Stomach smooth muscle (tissue), 2 donors: ENCODE measurements at regions not wholly inside any gene's neighbourhood (a gene's known extent, or its start where the extent isn't known, plus 50 kb on each side); places are given as distances from the start of the nearest gene placed in this dataset.

Experiments used
- H3K27ac ChIP-seq: one replicate; pipeline ENCODE4 v1.7.0; 2013; ENCODE audit warnings: mild to moderate bottlenecking, low read length, inconsistent platforms
- H3K27me3 ChIP-seq, 2 donors: one replicate each; pipeline ENCODE4 v1.7.0; 2013; ENCODE audit warnings: low read length in 2 of 2; ENCODE audit not compliant: insufficient read depth in 2 of 2, control insufficient read depth in 1 of 2
- H3K36me3 ChIP-seq, 2 donors: one replicate each; pipeline ENCODE4 v1.7.0; 2013; ENCODE audit warnings: low read length in 2 of 2; ENCODE audit not compliant: control insufficient read depth in 2 of 2, insufficient read depth in 2 of 2
- H3K4me1 ChIP-seq: one replicate; pipeline ENCODE4 v1.7.0; 2013; ENCODE audit warnings: low read length; ENCODE audit not compliant: control insufficient read depth, insufficient read depth
- H3K4me3 ChIP-seq, 2 donors: one replicate each; pipeline ENCODE4 v1.7.0; 2013; ENCODE audit warnings: low read length in 2 of 2
- H3K9ac ChIP-seq, 2 donors: one replicate each; pipeline ENCODE4 v1.7.0; 2013; ENCODE audit warnings: low read length in 2 of 2, mild to moderate bottlenecking in 1 of 2
- H3K9me3 ChIP-seq, 2 donors: one replicate each; pipeline ENCODE4 v1.7.0; 2013; ENCODE audit warnings: low read length in 2 of 2; ENCODE audit not compliant: control insufficient read depth in 2 of 2
- donor health status: healthy.
- donor health status: Pancreatic carcinoma.

GRCh38 chr2:239811111-239811781 is 213.9 kb downstream of the NDUFA10 start:
- Histone ChIP-seq H3K27me3 (no peaks in the 10 kb centered on the region), H3K9ac (peak overlapping the region in 1 of 2 donors; percentile 13), H3K36me3 (no peaks in the 10 kb centered on the region), H3K27ac (peak overlapping the region; percentile 60), H3K9me3 (no peaks in the 10 kb centered on the region), H3K4me1 (peaks cover 48% of the 10 kb centered on the region), H3K4me3 (no peak overlapping the region)

GRCh38 chr2:239809391-239809790 is 215.8 kb downstream of the NDUFA10 start:
- Histone ChIP-seq H3K27me3 (no peaks in the 10 kb centered on the region), H3K27ac (no peak overlapping the region), H3K36me3 (no peaks in the 10 kb centered on the region), H3K4me1 (peaks cover 36% of the 10 kb centered on the region), H3K9me3 (no peaks in the 10 kb centered on the region), H3K4me3 (no peak overlapping the region), H3K9ac (no peak overlapping the region)

- no peaks in the 10 kb centered on the region for H3K36me3 ChIP-seq
- peaks cover 18% of the 10 kb centered on the region for H3K4me1 ChIP-seq
- no peak overlapping the region for H3K9ac ChIP-seq
- H3K9me3 ChIP-seq = no peaks in the 10 kb centered on the region
- H3K4me3 ChIP-seq = no peak overlapping the region
- no peak overlapping the region for H3K27ac ChIP-seq
- H3K27me3 ChIP-seq = no peaks in the 10 kb centered on the region
Measured at GRCh38 chr2:239807568-239807967, 217.6 kb downstream of the NDUFA10 start.

GRCh38 chr2:239806758-239807434 is 218.2 kb downstream of the NDUFA10 start:
- Histone ChIP-seq H3K27ac (no peak overlapping the region), H3K4me1 (peaks cover 13% of the 10 kb centered on the region), H3K9me3 (no peaks in the 10 kb centered on the region), H3K36me3 (no peaks in the 10 kb centered on the region), H3K27me3 (no peaks in the 10 kb centered on the region), H3K4me3 (no peak overlapping the region), H3K9ac (no peak overlapping the region)

- H3K27me3 ChIP-seq = no peaks in the 10 kb centered on the region
Measured at GRCh38 chr2:239806276-239806675, 218.9 kb downstream of the NDUFA10 start.

GRCh38 chr2:239805414-239805813 is 219.7 kb downstream of the NDUFA10 start:
- no peaks in the 10 kb centered on the region for H3K4me1 ChIP-seq
- no peaks in the 10 kb centered on the region for H3K9me3 ChIP-seq
- no peak overlapping the region for H3K27ac ChIP-seq
- H3K36me3 ChIP-seq = no peaks in the 10 kb centered on the region
- H3K9ac ChIP-seq = no peak overlapping the region
- no peak overlapping the region for H3K4me3 ChIP-seq
- no peaks in the 10 kb centered on the region for H3K27me3 ChIP-seq

More at GRCh38 chr2:239806276-239806675, 218.9 kb downstream of the NDUFA10 start:
- H3K4me3 ChIP-seq = no peak overlapping the region
- H3K36me3 ChIP-seq = no peaks in the 10 kb centered on the region
- peaks cover 6% of the 10 kb centered on the region for H3K4me1 ChIP-seq
- no peak overlapping the region for H3K27ac ChIP-seq
- no peaks in the 10 kb centered on the region for H3K9me3 ChIP-seq
- H3K9ac ChIP-seq = no peak overlapping the region

GRCh38 chr2:239805043-239805329 is 220.2 kb downstream of the NDUFA10 start:
- Histone ChIP-seq H3K27me3 (no peaks in the 10 kb centered on the region), H3K4me3 (no peak overlapping the region), H3K9me3 (no peaks in the 10 kb centered on the region), H3K4me1 (no peaks in the 10 kb centered on the region), H3K27ac (no peak overlapping the region), H3K9ac (no peak overlapping the region), H3K36me3 (no peaks in the 10 kb centered on the region)

GRCh38 chr2:239804161-239805042 is 220.7 kb downstream of the NDUFA10 start:
- Histone ChIP-seq H3K9ac (no peak overlapping the region), H3K36me3 (no peaks in the 10 kb centered on the region), H3K9me3 (no peaks in the 10 kb centered on the region), H3K27me3 (no peaks in the 10 kb centered on the region), H3K27ac (no peak overlapping the region), H3K4me1 (no peaks in the 10 kb centered on the region), H3K4me3 (no peak overlapping the region)

- no peak overlapping the region for H3K9ac ChIP-seq
- no peaks in the 10 kb centered on the region for H3K4me1 ChIP-seq
- no peaks in the 10 kb centered on the region for H3K36me3 ChIP-seq
- no peak overlapping the region for H3K4me3 ChIP-seq
- no peaks in the 10 kb centered on the region for H3K27me3 ChIP-seq
- H3K27ac ChIP-seq = no peak overlapping the region
- no peaks in the 10 kb centered on the region for H3K9me3 ChIP-seq
Measured at GRCh38 chr2:239803766-239804115, 221.4 kb downstream of the NDUFA10 start.

GRCh38 chr2:239803102-239803765 is 221.9 kb downstream of the NDUFA10 start:
- Histone ChIP-seq H3K27me3 (no peaks in the 10 kb centered on the region), H3K27ac (no peak overlapping the region), H3K36me3 (no peaks in the 10 kb centered on the region), H3K9me3 (no peaks in the 10 kb centered on the region), H3K9ac (no peak overlapping the region), H3K4me1 (no peaks in the 10 kb centered on the region), H3K4me3 (no peak overlapping the region)
